ENCODE measurements at regions not wholly inside any gene's neighbourhood (a gene's known extent, or its start where the extent isn't known, plus 50 kb on each side); places are given as distances from the start of the nearest gene placed in this dataset.

DNA sequence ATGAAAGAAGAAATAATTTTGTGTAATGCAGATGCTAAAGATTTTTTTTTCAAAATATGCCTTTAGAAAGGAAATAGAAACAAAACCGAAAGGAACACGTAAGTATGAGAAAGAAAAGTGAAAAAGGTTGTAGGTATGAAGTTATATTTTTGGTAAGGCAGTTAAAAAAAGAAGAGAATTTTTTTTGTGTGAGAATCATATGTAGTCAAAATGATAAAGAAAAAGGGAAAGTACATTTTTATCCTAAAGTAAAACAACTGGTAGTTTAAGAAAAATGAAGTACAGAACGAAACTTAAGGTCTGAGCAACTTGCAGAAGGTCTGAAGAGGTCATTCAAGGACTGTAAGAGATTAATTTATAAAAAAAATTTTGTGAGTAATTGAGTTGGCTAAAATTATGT is 164.0 kb upstream of the TRAM1L1 start:
- ChIA-PET CTCF (no interaction called here), POLR2A (no interaction called here)
- Mint-ChIP-seq H3K9me3 (peaks cover 11% of the 10 kb centered on the region), H3K27me3 (no peaks in the 10 kb centered on the region), H3K4me3 (no peak overlapping the region), H3K27ac (no peak overlapping the region), H3K4me1 (no peaks in the 10 kb centered on the region), H3K36me3 (ENCODE audit: low read depth) (no peaks in the 10 kb centered on the region)
- no peak for DNase-seq

DNA sequence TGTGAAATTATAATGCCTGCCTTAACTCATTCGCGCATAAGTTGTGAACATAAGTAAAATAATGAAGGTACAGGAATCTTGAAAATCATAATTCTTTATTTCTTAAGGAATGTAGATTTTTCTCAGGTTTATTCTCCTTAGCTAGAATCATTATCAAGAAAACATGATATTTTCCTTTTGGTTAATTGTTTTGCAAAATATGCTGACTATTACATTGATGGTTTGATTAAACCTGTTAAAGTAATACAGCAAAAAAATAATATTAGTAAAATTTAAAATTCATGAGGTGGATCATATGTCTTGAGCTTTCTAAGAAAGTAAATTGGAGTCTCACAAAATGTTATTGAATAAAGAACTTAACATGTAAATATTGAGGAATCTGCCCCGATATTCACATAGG is 178.7 kb upstream of the TRAM1L1 start:
- Mint-ChIP-seq H3K9me3 (peaks cover under 1% of the 10 kb centered on the region), H3K4me1 (no peaks in the 10 kb centered on the region), H3K27ac (no peak overlapping the region), H3K36me3 (ENCODE audit: low read depth) (no peaks in the 10 kb centered on the region), H3K4me3 (no peak overlapping the region), H3K27me3 (no peaks in the 10 kb centered on the region)
- no peak for DNase-seq
- ChIA-PET CTCF (no interaction called here), POLR2A (no interaction called here)

DNA sequence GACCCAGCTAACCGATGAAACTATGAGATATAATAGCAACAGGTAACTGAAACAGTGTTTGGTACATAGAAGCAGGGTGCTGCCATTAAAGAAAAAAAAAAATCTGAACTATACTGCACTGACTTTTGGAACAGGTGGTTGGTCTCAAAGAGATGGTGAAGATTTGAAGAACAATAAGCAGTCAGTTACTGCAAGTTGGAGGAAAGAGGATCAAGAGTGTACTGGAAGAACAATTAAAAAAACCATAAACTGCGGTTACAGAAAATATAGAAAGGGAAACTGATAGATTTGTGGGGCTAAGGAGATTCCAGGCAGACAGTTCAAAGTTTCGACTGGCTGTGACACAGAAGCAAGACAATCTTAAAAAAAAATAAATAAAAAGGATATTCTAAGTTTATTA is 181.9 kb upstream of the TRAM1L1 start:
- Mint-ChIP-seq H3K4me1 (no peaks in the 10 kb centered on the region), H3K4me3 (no peak overlapping the region), H3K27ac (no peak overlapping the region), H3K9me3 (no peaks in the 10 kb centered on the region), H3K36me3 (ENCODE audit: low read depth) (no peaks in the 10 kb centered on the region), H3K27me3 (no peaks in the 10 kb centered on the region)
- CTCF ChIA-PET, result no interaction called here
- no peak for DNase-seq
- POLR2A ChIA-PET, result no interaction called here

DNA sequence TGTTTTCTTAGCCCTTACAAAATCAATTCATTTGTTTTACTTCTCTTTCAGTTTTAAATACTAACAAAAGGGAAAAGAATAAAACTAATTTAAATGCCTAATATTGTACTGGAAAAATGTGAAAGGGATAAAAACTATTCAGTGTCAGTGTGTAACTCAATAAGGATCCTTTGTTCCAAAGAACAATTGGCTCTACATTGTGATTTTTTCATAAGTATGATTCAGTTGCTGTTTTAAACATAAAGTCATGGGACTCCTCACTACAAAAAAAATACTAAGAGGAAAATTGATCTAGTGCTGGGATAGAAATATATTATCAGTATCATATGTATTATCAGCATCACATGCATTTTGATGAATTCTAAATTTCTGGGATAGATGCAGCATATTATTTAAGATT is 199.4 kb upstream of the TRAM1L1 start:
- Mint-ChIP-seq H3K27me3 (no peaks in the 10 kb centered on the region), H3K27ac (no peak overlapping the region), H3K4me3 (no peak overlapping the region), H3K36me3 (ENCODE audit: low read depth) (no peaks in the 10 kb centered on the region), H3K4me1 (no peaks in the 10 kb centered on the region), H3K9me3 (no peaks in the 10 kb centered on the region)
- ChIA-PET POLR2A (no interaction called here), CTCF (no interaction called here)
- DNase-seq, result no peak

DNA sequence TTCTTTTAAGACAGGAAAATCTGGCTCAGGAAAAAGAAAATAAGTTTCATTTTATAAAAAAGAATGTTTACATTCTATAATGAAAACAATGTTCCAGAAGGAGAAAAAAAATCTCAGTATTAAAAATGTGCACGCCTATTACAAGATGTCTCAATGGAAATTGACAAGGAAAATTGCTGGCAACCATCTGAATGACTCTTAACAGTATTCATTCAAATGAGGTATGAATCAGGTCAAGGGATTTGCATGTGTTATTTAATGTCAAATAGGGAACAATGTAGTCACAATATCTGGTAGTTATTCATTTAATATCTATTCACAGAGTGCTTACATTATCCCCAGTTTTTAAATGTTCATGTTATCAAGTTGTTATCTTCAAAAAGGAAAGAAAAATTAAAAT is 208.4 kb upstream of the TRAM1L1 start:
- ChIA-PET CTCF (no interaction called here), POLR2A (no interaction called here)
- H3K36me3 Mint-ChIP-seq (ENCODE audit: low read depth), result no peaks in the 10 kb centered on the region
- H3K4me3 Mint-ChIP-seq, result no peak overlapping the region
- no peaks in the 10 kb centered on the region for H3K4me1 Mint-ChIP-seq
- no peak overlapping the region for H3K27ac Mint-ChIP-seq
- H3K9me3 Mint-ChIP-seq, result peaks cover 3% of the 10 kb centered on the region
- DNase-seq, result no peak
- H3K27me3 Mint-ChIP-seq, result no peaks in the 10 kb centered on the region

DNA sequence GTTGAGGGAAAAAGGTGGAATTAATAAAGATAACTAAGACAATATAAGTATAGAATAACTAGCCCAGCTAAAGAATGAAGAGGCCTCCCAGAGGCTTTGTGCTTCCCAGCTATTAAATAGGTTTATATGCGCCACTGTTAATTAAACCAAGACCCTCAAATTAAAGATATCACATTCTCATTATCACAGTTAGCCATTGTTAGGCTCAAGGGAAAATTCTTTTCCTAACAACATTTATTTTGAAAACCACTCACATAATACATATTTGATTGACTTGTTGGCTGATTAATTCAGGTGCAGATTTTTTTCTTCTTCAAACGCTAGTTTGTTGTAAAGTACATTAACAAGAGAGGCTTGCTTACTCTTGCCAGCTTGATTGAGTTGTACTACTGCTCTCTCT is 216.8 kb upstream of the TRAM1L1 start:
- Mint-ChIP-seq H3K4me1 (no peaks in the 10 kb centered on the region), H3K27ac (no peak overlapping the region), H3K9me3 (peaks cover 4% of the 10 kb centered on the region), H3K27me3 (no peaks in the 10 kb centered on the region), H3K36me3 (ENCODE audit: low read depth) (no peaks in the 10 kb centered on the region), H3K4me3 (no peak overlapping the region)
- no peak for DNase-seq
- ChIA-PET POLR2A (no interaction called here), CTCF (no interaction called here)

DNA sequence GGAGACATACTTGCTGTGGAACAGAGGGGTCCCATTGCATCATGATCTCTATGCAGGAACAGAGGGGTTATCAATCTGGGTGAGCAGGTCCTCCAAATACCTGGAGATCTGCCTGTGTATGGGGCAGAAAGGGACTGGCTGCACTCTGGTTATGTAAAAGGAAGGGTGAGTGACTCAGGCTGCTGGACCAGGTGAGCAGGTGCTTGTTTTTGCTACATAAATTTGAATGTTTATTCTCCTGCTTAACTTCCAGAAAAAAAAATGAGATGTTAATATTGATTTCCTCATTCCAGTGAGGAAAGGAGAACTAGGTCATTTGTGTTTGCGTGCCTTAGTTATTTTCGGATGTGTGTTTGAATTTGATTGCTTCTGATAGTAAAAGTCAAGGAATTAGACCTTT is 225.8 kb upstream of the TRAM1L1 start:
- POLR2A ChIA-PET, result no interaction called here
- Mint-ChIP-seq H3K9me3 (peaks cover 10% of the 10 kb centered on the region), H3K27me3 (no peaks in the 10 kb centered on the region), H3K27ac (no peak overlapping the region), H3K4me1 (no peaks in the 10 kb centered on the region), H3K36me3 (ENCODE audit: low read depth) (no peaks in the 10 kb centered on the region), H3K4me3 (no peak overlapping the region)
- DNase-seq, result no peak
- CTCF ChIA-PET, result no interaction called here

DNA sequence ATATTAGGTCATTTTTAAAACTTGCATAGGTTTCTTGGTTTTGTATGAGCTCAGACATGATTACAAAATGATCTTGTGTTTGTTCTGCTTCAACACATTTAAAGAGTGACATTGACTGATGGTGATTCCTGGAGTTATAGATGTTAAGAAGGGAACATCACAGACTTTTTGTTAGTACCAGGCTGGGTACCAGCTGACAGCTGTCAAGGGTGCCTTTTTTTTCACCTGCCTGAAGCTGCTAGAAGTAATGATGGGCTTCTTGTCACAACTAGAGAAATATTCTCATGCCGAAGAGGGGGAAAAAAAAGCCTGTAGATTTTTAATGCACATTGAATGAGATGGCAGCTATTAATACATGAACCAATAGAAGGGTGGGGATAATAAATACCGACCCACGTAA is 226.6 kb upstream of the TRAM1L1 start:
- Mint-ChIP-seq H3K36me3 (ENCODE audit: low read depth) (no peaks in the 10 kb centered on the region), H3K27ac (no peak overlapping the region), H3K4me3 (no peak overlapping the region), H3K4me1 (no peaks in the 10 kb centered on the region), H3K9me3 (peaks cover 10% of the 10 kb centered on the region), H3K27me3 (no peaks in the 10 kb centered on the region)
- ChIA-PET CTCF (no interaction called here), POLR2A (no interaction called here)
- no peak for DNase-seq

DNA sequence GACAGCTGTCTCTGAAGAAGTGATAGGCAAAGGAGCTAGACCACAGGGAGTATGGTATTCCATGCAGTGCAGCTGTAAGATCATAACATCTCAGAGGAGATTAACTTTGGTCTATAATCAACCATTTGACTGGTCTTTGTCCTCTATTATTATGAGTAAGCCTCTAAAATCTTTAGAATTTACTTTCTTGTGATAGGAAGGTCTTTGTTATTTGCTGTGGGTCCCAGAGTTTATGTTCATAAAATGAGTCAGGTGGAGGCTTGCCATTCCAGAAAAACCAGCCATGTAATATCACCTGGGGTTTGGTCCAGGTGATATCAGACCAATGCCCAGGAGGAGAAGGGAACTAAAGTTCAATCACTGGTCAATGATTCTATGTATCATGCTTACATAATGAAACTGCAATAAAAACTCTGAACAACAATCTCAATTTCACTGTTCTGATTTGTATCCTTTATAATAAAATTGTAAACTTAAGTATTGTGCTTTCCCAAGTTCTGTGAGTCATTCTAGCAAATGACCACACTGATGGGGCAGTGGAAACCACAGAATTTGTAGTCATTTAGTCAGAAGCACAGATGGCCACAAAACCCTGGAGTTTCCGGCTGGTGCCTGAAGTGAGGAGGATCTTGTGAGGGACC is 239.6 kb upstream of the TRAM1L1 start:
- no peak overlapping the region for H3K27ac Mint-ChIP-seq
- ChIA-PET POLR2A (no interaction called here), CTCF (no interaction called here)
- no peaks in the 10 kb centered on the region for H3K27me3 Mint-ChIP-seq
- no peak for DNase-seq
- peaks cover 3% of the 10 kb centered on the region for H3K9me3 Mint-ChIP-seq
- no peak overlapping the region for H3K4me3 Mint-ChIP-seq
- H3K36me3 Mint-ChIP-seq (ENCODE audit: low read depth), result no peaks in the 10 kb centered on the region
- no peaks in the 10 kb centered on the region for H3K4me1 Mint-ChIP-seq

DNA sequence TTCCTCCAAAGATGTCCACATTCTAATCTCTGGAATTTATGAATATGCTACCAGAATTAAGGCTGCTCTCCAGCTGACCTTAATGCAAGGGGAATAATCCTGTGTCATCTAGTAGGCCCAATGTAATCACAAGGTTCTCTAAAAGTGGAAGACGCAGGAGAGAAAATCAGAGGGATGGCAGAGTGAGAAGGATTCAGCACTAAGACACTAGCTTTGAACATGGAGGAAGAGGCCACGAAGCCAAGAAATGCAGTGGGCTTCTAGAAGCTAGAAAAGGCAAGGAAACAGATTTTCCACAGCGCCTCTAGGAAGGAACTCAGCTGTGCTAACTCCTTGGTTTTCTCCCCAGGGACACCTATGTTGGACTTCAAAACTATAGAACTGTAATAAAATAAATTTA is 240.7 kb upstream of the TRAM1L1 start:
- Mint-ChIP-seq H3K27me3 (no peaks in the 10 kb centered on the region), H3K27ac (no peak overlapping the region), H3K4me3 (no peak overlapping the region), H3K4me1 (no peaks in the 10 kb centered on the region), H3K36me3 (ENCODE audit: low read depth) (no peaks in the 10 kb centered on the region), H3K9me3 (peaks cover 3% of the 10 kb centered on the region)
- ChIA-PET CTCF (no interaction called here), POLR2A (no interaction called here)
- no peak for DNase-seq

DNA sequence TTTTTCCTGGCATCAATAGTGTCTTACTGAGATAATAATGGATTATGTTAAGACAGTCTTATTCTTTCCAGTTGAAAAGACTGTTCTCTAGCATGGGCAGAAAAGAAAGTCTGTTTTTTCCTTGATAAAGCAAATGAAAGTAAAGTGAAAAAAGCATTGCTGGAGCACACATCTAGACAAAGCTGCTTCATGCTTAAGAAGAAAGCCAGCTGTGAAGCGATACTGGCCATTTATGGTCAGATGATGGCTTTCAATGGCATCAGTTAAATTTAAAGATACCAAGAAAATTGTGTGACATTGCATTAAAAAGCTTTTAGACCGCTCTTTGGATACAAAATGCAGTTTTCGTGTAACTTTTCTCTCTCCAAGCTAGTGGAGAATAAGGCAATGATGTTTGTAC is 242.1 kb upstream of the TRAM1L1 start:
- Mint-ChIP-seq H3K27me3 (no peaks in the 10 kb centered on the region), H3K9me3 (peaks cover 3% of the 10 kb centered on the region), H3K4me3 (no peak overlapping the region), H3K4me1 (no peaks in the 10 kb centered on the region), H3K36me3 (ENCODE audit: low read depth) (no peaks in the 10 kb centered on the region), H3K27ac (no peak overlapping the region)
- no peak for DNase-seq
- POLR2A ChIA-PET, result no interaction called here
- CTCF ChIA-PET, result no interaction called here

DNA sequence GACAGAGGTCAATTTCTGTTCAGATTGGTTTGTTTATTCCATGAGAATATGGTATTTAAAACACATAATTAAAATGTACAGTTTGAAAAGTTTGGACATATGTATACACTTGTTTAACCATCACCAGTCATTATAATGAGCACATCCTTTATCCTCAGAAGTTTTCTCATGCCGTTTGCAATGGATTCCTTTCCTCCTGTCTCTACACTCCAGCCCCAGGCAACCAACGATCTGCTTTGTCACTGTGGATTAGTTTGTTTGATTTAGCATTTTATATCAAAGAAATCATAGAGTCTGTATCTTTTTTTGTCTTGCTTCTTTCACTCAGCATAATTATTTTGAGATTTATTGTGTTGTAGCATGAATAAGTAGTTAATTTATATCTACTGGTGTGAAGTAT is 243.0 kb upstream of the TRAM1L1 start:
- ChIA-PET POLR2A (no interaction called here), CTCF (no interaction called here)
- Mint-ChIP-seq H3K27ac (no peak overlapping the region), H3K36me3 (ENCODE audit: low read depth) (no peaks in the 10 kb centered on the region), H3K4me3 (no peak overlapping the region), H3K9me3 (peaks cover 3% of the 10 kb centered on the region), H3K4me1 (no peaks in the 10 kb centered on the region), H3K27me3 (no peaks in the 10 kb centered on the region)
- no peak for DNase-seq

DNA sequence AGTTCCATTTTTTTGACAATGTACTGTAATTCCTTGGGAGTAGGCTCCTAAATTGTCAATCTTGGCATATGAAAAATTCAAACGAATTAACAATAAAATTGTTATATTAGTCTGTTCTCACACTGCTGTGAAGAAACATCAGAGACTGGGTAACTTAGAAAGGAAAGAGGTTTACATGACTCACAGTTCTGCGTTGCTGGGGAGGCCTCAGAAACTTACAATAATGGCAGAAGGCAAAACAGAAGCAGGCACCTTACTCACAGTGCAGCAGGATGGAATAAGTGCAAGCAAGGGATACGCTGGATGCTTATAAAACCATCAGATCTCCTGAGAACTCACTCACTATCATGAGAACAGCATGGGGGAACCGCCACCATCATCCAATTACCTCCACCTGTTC is 246.4 kb upstream of the TRAM1L1 start:
- no peak overlapping the region for H3K27ac Mint-ChIP-seq
- no peaks in the 10 kb centered on the region for H3K36me3 Mint-ChIP-seq (ENCODE audit: low read depth)
- H3K9me3 Mint-ChIP-seq, result no peaks in the 10 kb centered on the region
- no peak overlapping the region for H3K4me3 Mint-ChIP-seq
- ChIA-PET CTCF (no interaction called here), POLR2A (no interaction called here)
- H3K4me1 Mint-ChIP-seq, result no peaks in the 10 kb centered on the region
- H3K27me3 Mint-ChIP-seq, result no peaks in the 10 kb centered on the region
- DNase-seq, result no peak

DNA sequence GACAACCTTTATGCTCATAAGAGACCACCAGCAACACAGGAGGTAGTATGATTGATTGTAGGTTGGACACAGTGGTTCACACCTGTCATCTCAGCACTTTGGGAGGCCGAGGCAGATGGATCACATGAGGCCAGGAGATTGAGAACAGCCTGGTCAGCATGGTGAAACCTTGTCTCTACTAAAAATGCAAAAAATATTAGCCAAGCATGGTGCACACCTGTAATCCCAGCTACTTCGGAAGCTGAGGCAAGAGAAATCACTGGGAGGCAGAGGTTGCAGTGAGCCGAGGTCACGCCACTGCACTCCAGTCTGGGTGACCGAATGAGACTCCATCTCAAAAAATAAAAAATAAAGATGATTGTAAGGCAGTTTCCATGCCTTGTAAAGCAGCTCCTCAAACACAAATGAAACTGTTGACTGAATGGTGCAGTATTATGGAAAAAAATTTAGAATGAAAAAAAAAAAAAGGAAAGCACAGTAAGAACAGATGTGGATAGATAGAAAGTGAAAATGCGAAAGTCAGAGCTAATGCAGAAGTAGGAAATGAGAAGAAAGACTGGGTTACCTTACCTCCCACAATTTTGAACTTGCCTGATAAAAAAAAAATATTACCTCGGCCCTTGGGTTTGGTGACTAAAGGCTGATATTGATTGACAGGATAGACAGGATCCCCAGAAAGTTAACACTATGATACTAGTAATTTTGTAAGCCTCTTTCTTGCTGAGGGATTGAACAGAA is 249.2 kb upstream of the TRAM1L1 start:
- Mint-ChIP-seq H3K4me1 (no peaks in the 10 kb centered on the region), H3K27ac (no peak overlapping the region), H3K9me3 (no peaks in the 10 kb centered on the region), H3K27me3 (no peaks in the 10 kb centered on the region), H3K4me3 (no peak overlapping the region), H3K36me3 (ENCODE audit: low read depth) (no peaks in the 10 kb centered on the region)
- POLR2A ChIA-PET, result no interaction called here
- no peak for DNase-seq
- CTCF ChIA-PET, result interaction anchor here (0.7 kb wide), 1 partner anchor 604 kb away, joined by 3 read pairs; no protein-coding TSS in a partner anchor

Data from activated CD4-positive, alpha-beta memory T cell treated with anti-CD3 and anti-CD28 coated beads, Interleukin-2, amount 10 ng/mL, durations not matched to agents 7 days and 5 days (primary cell).